CD4-positive, alpha-beta T cell (primary cell): ENCODE measurements at regions not wholly inside any gene's neighbourhood (a gene's known extent, or its start where the extent isn't known, plus 50 kb on each side); places are given as distances from the start of the nearest gene placed in this dataset.

Experiments used
- ATAC-seq: fragments of 200-7000 bp; cut with Tn5 transposase; one replicate; pipeline ENCODE4 v1.10.0; 2022; ENCODE audit warnings: mild to moderate bottlenecking; ENCODE audit not compliant: poor library complexity
- CTCF ChIA-PET: fragments of 350-600 bp; sonication (Branson Sonifier 250); formaldehyde crosslinking; loops from one replicate; lab custom pipeline; 2021; ENCODE audit warnings: antibody characterized with exemption, inconsistent platforms; lab: Charles Lee
- POLR2A ChIA-PET: fragments of 350-600 bp; sonication (Branson Sonifier 250); formaldehyde crosslinking; loops from one replicate; lab custom pipeline; 2021; ENCODE audit warnings: antibody characterized with exemption, inconsistent platforms; lab: Charles Lee
- DNase-seq, 14 experiments: peaks; one replicate each; pipeline ENCODE4 v3.0.0-alpha.2; 2013 to 2020; ENCODE audit warnings: mixed read lengths in 2 of 14
- H3K27ac ChIP-seq, 2 donors: one replicate each; pipeline versions ENCODE4 v1.5.1 to v1.7.0; 2013; ENCODE audit warnings: low read length in 2 of 2, low read depth in 1 of 2, mild to moderate bottlenecking in 1 of 2
- H3K27me3 ChIP-seq, 2 experiments: 1 replicate in 1 of 2; 2 replicates in 1 of 2; pipeline versions ENCODE4 v1.6.1 to v1.7.0; 2013; ENCODE audit warnings: low read length in 2 of 2, control low read depth in 1 of 2, mild to moderate bottlenecking in 1 of 2, moderate library complexity in 1 of 2; ENCODE audit not compliant: insufficient read depth in 2 of 2, control insufficient read depth in 1 of 2
- H3K36me3 ChIP-seq: one replicate; pipeline ENCODE4 v1.6.1; 2013; ENCODE audit warnings: low read length, control low read depth; ENCODE audit not compliant: insufficient read depth
- H3K4me1 ChIP-seq: one replicate; pipeline ENCODE4 v1.6.1; 2013; ENCODE audit warnings: low read length, control low read depth; ENCODE audit not compliant: insufficient read depth
- H3K4me3 ChIP-seq: one replicate; pipeline ENCODE4 v1.5.1; 2013; ENCODE audit warnings: mild to moderate bottlenecking, low read length, moderate library complexity
- H3K9me3 ChIP-seq, 2 experiments: 1 replicate in 1 of 2; 2 replicates in 1 of 2; pipeline versions ENCODE4 v1.6.1 to v1.7.0; 2013; ENCODE audit warnings: low read length in 2 of 2, mild to moderate bottlenecking in 2 of 2, control low read depth in 1 of 2, moderate library complexity in 1 of 2; ENCODE audit not compliant: control insufficient read depth in 1 of 2, insufficient read depth in 1 of 2
- H3K27ac Mint-ChIP-seq: one replicate; pipeline ENCODE4 v1.8.0; 2020; ENCODE audit warnings: mixed read lengths
- H3K27me3 Mint-ChIP-seq: one replicate; pipeline ENCODE4 v1.8.0; 2021; ENCODE audit warnings: mixed read lengths
- H3K36me3 Mint-ChIP-seq: one replicate; pipeline ENCODE4 v1.8.0; 2021; ENCODE audit warnings: low read depth, mixed read lengths
- H3K4me1 Mint-ChIP-seq: one replicate; pipeline ENCODE4 v1.8.0; 2021; ENCODE audit warnings: low read depth, mixed read lengths
- H3K4me3 Mint-ChIP-seq: one replicate; pipeline ENCODE4 v1.8.0; 2020; ENCODE audit warnings: mild to moderate bottlenecking, mixed read lengths
- H3K9me3 Mint-ChIP-seq: one replicate; pipeline ENCODE4 v1.8.0; 2020; ENCODE audit warnings: mixed read lengths
- CTCF ChIP-seq: fragments of 200-600 bp; IDR thresholded peaks from one replicate; pipeline ENCODE4 v1.8.0; 2022; ENCODE audit warnings: antibody characterized with exemption, mild to moderate bottlenecking
- intact Hi-C, 2 experiments: fragments of 100-400 bp; cut with DNase I in 1 of 2; cut with micrococcal nuclease in 1 of 2; formaldehyde crosslinking; loops; one replicate each; pipeline versions ENCODE4 v1.15.1 to v1.9.0; 2023 to 2025; cut with DNase I, micrococcal nuclease

- no peak overlapping the region for H3K4me3 ChIP-seq
- Mint-ChIP-seq H3K4me3 (no peak overlapping the region), H3K36me3 (no peaks in the 10 kb centered on the region), H3K27ac (no peak overlapping the region), H3K4me1 (no peaks in the 10 kb centered on the region), H3K9me3 (no peaks in the 10 kb centered on the region), H3K27me3 (no peaks in the 10 kb centered on the region)
- no peaks in the 10 kb centered on the region for H3K36me3 ChIP-seq
- DNase-seq (no peak), ATAC-seq (no peak)
- POLR2A ChIA-PET = no interaction called here
- intact Hi-C loops = no loop called here
- TF ChIP-seq CTCF = no peak
- H3K9me3 ChIP-seq = peaks cover 0 to 3% of the 10 kb centered on the region in 2 experiments
- no peaks in the 10 kb centered on the region for H3K4me1 ChIP-seq
- CTCF ChIA-PET = no interaction called here
- no peak overlapping the region for H3K27ac ChIP-seq
- H3K27me3 ChIP-seq = no peaks in the 10 kb centered on the region
These were observed 69.5 kb upstream of the HSPB3 start for GRCh38 chr5:54385994-54386393.

- intact Hi-C loops = no loop called here
- H3K9me3 Mint-ChIP-seq = no peaks in the 10 kb centered on the region
- no peak for TF ChIP-seq CTCF
- no peak for ATAC-seq
- Histone ChIP-seq H3K4me1 (no peaks in the 10 kb centered on the region), H3K9me3 (peaks cover 0 to 9% of the 10 kb centered on the region in 2 experiments), H3K36me3 (no peaks in the 10 kb centered on the region), H3K27me3 (no peaks in the 10 kb centered on the region), H3K27ac (no peak overlapping the region), H3K4me3 (no peak overlapping the region)
- ChIA-PET CTCF (interaction anchor here (1.4 kb wide), 1 partner anchor 17 kb away, joined by 3 read pairs; no protein-coding TSS in a partner anchor), POLR2A (no interaction called here)
- no peak overlapping the region for H3K27ac Mint-ChIP-seq
- H3K4me1 Mint-ChIP-seq = no peaks in the 10 kb centered on the region
- no peaks in the 10 kb centered on the region for H3K36me3 Mint-ChIP-seq
- no peak for DNase-seq
- peaks cover 4% of the 10 kb centered on the region for H3K27me3 Mint-ChIP-seq
- H3K4me3 Mint-ChIP-seq = no peak overlapping the region
These were observed 71.1 kb upstream of the HSPB3 start for GRCh38 chr5:54384356-54384933.

GRCh38 chr5:54383941-54384340, 71.6 kb upstream of the HSPB3 start:
- no peak overlapping the region for H3K27ac Mint-ChIP-seq
- no peak for TF ChIP-seq CTCF
- H3K36me3 ChIP-seq = no peaks in the 10 kb centered on the region
- DNase-seq (no peak), ATAC-seq (no peak)
- intact Hi-C loops = no loop called here
- H3K27me3 ChIP-seq = no peaks in the 10 kb centered on the region
- ChIA-PET CTCF (no interaction called here), POLR2A (no interaction called here)
- no peaks in the 10 kb centered on the region for H3K4me1 ChIP-seq
- peaks cover 8% of the 10 kb centered on the region for H3K27me3 Mint-ChIP-seq
- peaks cover 0 to 9% of the 10 kb centered on the region in 2 experiments for H3K9me3 ChIP-seq
- H3K4me3 ChIP-seq = no peak overlapping the region
- no peaks in the 10 kb centered on the region for H3K36me3 Mint-ChIP-seq
- H3K27ac ChIP-seq = no peak overlapping the region
- no peak overlapping the region for H3K4me3 Mint-ChIP-seq
- no peaks in the 10 kb centered on the region for H3K9me3 Mint-ChIP-seq
- no peaks in the 10 kb centered on the region for H3K4me1 Mint-ChIP-seq
